ENCODE measurements at regions not wholly inside any gene's neighbourhood (a gene's known extent, or its start where the extent isn't known, plus 50 kb on each side); places are given as distances from the start of the nearest gene placed in this dataset.
"Not testable (repeated sequence)": the region's sequence is repeated elsewhere in the genome, so short reads cannot be mapped to it uniquely, and the experiment has no call there.

DNA sequence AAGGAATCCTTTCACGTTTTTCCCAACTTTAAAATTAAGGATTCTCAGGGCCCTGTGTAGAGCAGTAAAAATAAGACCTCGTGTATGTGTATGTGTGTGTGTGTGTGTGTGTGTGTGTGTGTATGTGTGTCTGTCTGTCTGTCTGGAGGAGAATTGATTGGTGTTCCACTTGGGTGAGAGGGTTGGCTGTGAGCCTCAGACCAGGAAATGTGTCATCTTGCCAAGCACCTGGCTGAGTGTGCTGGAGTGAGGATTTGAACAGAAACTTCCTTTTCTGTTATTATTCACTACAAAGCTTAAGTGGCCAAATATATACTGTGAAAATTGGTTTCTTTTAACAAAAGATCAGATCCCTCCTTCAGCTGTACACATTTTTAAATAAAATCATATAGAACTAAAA lies 103.6 kb upstream of the NUDT6 start:
- DNase-seq (ENCODE audit: low spot score): not testable (repeated sequence)

DNA sequence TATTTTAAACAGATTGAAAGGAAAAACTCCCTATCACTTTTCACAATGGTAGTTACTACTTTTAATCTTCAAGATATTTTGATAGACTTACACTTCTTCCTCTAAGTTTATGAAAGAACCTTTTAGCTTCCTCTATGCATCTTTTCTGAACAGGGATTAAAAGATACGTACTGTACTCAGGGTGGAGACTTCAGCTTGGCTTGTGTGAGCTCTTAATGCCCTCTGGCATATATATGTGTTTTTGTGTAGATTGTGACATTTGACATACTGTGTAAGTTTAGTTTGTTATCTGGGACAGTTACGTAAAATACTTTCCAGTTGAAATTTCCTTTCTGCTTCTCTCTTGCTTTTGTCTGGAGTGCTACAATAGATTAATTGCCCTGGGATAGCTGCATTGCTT lies 109.3 kb upstream of the NUDT6 start:
- DNase-seq (ENCODE audit: low spot score): no peak

DNA sequence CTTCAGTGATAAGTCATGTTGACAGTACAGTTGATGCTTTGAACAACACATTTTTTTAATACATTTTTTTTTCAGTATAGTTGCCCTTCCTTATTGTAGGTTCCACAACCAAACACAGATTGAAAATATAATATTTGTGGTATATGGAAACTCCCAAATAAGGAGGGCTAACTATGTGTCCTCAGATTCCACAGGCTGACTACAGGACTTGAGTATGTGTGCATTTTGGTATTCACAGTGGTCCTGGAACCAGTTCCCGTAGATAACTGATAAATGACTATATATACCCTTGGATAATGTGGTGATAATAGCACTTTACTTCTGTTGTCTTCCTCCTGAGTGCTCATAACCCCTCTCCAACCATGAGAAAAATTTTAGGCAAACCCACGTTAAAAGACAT lies 111.6 kb upstream of the NUDT6 start:
- DNase-seq (ENCODE audit: low spot score): no peak

DNA sequence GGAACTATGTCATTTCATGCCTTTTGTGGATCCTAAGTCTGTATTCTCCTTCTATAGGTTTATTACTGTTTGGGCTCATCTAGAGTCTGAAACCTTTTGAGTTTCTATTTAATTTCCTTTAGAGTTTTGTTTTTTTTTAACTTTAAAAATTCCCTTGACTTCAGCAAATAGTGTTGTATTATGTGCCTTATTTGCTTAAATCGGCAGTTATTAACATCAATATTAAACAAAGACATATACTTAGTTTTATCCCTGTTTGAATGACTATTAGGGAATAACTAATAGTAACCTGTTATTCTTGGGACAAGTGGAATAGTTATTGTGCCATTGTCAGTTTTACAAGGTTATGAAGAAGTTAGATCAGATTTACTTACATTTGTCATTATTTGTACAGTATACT lies 112.8 kb upstream of the NUDT6 start:
- DNase-seq (ENCODE audit: low spot score): no peak

DNA sequence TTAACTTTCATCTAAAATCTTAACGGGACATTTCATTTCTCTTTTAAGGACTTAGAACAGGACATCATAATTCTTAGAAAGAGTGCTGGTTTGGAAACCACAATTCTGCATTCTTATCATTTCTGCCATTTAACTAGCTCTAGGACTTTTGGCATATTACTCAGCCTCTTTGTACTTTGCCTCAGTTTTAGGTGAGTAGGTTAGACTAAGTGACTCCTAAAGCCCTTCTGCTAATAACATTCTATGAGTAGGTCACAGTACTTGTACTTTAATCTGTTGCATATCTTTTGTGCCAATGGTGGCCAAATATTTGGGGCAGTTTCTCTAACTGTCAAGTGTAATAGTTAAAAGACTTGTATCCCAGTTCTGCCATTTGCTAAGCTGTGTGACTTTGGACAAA lies 115.4 kb upstream of the NUDT6 start:
- peak; percentile 52 for DNase-seq (ENCODE audit: low spot score)

DNA sequence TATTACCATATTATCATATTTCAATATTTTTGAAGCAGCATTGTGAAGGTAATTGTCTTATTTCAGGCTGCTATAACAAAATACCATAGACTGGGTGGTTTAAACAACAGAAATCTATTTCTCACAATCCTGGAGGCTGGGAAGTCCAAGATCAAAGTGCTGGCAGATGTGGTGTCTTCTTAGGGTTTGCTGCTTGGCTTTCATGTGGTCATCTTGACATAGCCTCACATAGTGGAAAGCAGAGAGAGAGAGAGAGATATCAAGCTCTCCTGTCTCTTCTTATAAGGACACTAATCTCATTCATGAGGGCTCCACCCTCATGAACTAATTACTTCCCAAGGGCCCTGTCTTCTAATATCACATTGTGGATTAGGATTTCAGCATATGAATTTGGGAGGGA lies 119.7 kb upstream of the NUDT6 start:
- no peak for DNase-seq (ENCODE audit: low spot score)

DNA sequence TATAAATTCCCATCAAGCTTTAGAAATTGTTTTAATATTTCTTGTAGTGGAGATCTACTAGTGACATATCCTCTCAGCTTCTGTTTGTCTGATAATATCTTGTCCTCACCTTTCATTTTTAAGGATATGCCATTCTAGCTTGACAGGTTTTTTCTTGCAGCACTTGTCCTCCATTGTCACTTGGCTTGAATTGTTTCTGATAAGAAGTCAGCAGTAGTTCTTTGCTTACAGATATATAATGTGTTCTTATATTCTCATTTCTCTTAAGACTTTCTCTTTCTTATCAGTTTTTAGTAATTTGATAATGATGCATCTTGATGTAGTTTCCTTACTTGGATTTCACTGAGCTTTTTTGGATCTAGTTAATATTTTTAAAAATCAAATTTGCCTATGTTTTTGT lies 120.6 kb upstream of the NUDT6 start:
- DNase-seq (ENCODE audit: low spot score): no peak

DNA sequence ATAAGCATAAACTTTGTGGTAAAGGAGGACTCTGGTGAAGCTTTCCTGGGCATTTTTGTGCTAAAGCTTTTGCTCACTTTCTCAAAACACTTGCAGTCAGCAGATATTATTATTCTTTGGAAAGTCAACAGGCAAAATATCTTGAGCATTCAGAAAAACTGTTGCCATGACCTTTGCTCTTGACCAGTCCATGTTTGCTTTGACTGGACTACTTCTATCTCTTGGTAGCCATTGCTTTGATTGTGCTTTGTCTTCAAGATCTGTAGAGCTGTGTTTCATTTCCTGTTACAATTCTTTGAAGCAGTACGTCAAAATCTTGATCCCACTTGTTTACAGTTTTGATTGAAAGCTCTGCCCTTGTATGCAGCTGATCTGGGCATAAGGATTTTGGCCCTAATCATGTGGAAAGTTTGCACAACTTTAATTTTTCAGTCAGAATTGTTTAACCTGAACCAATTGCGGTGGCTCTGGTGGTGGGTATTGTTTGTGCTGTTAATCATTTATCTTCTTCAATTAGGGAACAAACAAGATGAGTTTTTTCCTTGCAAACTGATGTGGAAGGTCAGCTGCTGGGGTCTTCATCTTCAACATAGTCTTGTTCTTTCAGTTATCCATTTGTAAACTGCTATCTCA lies 121.5 kb upstream of the NUDT6 start:
- no peak for DNase-seq (ENCODE audit: low spot score)

DNA sequence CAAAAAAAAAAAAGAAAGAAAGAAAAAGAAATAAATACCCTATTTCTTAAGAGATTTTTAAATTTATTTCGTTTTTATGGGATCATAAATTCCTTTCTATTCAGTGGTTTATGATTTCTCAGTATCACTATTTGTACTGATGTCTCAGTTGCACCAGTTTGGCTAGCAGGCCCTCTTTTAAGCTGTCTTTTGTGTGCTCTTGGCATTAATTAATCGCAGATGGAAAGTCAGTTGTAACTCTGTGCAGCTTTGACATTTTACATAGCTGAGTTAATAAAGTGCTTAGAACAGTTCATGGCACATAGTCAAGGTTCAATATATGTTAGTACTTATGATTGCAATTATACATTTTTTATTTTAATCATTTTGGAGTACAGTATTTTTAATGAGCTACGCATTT lies 123.7 kb upstream of the NUDT6 start:
- DNase-seq (ENCODE audit: low spot score): no peak

DNA sequence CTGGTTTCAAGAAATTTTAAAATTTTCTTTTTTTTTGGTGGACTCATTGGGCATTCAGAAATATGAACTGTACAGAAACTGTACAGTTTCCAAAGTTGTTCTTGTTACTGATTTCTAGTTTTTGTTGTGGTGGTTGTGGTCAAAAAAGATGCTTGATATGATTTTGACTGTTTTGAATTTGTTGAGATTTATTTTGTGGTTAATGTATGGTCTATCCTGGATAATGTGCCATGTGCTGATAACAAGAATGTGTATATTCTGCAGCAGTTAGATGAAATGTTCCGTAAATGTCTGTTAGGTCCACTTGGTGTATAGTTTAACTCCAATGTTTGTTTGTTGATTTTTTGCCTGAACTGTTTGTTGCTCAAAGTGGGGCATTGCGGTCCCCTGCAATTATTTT lies 127.6 kb upstream of the NUDT6 start:
- no peak for DNase-seq (ENCODE audit: low spot score)

DNA sequence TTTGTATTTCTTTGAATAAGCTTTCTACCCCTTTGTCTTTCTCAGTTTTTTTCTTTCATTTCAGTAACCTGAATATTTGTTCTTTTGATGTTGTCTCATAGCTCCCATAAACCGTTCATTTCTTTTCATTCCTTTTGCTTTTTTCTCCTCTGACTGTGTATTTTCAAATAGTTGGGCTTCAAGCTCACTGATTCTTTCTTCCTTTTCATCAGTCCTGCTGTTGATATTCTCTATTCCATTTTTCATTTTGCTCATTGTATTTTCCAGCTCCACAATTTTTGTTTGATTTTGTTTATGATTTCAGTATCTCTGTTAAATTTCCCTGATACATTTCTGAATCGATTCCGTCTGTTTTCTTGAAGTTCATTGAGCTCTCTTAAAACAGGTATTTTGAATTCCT lies 129.6 kb upstream of the NUDT6 start:
- no peak for DNase-seq (ENCODE audit: low spot score)

DNA sequence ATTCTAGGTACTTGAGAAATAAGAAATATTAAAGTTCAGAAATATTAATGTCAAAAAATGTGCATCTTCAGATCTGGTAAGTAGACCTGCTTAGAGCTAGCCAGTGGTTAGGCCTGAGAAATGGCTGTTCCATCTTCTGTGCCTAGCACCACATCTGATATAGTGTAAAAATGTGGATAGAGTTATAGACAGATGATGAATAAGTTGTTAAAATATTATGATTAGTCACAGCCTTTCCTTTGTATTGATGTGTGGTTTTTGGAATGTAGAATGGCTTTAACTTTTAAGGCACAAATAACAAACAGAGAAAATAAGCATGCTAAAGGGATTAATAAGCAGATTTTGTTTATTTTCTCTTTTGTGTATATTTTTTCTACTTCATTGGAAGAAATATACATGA lies 133.5 kb upstream of the NUDT6 start:
- DNase-seq (ENCODE audit: low spot score): peak; percentile 15

DNA sequence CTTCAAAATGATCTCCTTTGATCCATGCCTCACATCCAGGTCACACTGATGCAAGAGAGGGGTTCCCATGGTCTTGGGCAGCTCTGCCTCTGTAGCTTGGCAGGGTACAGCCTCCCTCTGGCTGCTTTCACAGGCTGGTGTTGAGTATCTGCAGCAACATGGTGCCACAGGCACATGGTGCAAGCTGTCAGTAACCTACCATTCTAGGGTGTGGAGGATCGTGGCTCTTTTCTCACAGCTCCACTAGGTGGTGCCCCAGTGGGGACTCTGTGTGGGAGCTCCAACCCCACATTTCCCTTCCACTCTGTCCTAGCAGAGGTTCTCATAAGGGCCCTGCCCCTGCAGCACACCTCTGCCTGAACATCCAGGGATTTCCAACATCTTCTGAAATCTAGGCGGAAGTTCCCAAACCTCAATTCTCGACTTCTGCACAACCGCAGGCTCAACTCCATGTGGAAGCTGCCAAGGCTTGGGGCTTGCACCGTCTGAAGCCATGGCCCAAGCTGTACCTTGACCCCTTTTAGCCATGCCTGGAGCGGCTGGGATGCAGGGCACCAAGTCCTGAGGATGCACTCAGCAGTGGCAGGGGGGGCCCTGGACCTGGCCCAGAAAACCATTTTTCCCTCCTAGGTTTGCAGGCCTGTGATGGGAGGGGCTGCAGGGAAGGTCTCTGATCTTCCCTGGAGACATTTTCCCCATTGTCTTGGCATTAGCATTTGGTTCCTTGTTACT lies 137.8 kb upstream of the NUDT6 start:
- DNase-seq (ENCODE audit: low spot score): no peak

DNA sequence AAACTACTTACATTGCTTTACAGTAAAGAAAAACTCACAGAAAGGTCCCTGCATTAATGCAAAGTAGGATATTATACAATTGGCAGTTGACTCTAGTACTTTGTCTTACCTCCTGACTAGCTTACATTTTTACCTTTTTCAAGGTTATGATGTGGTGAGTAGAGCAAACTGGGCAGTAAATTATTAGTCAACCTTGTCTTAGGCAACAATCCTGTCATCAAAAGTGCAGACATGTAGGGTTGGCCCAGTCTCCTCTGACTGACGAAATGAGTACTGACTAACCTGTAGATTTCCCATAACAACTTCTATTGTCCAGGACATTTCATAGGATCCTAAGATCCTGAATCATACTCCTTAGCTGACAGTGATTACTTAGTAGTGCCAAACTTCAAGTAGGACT lies 142.0 kb upstream of the NUDT6 start:
- no peak for DNase-seq (ENCODE audit: low spot score)

DNA sequence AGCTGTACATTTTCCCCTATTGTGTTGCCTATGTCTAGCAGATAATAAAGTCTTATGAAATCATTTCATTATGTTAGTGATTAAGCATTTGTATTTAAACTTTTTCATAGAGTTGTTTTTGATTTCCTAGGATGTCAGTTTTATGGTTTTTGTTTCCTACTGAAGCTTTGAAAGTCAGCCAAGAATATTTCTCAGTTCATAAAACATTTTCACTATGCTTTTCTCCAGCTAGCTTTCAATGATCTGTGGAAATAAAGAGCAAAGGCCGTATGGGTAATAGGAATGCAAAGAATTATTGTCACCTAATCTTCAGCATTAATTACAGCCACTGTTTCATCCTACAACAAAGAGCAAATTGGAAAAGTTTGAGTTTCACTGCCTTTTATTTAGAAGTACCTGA lies 145.7 kb upstream of the NUDT6 start:
- no peak for DNase-seq (ENCODE audit: low spot score)

DNA sequence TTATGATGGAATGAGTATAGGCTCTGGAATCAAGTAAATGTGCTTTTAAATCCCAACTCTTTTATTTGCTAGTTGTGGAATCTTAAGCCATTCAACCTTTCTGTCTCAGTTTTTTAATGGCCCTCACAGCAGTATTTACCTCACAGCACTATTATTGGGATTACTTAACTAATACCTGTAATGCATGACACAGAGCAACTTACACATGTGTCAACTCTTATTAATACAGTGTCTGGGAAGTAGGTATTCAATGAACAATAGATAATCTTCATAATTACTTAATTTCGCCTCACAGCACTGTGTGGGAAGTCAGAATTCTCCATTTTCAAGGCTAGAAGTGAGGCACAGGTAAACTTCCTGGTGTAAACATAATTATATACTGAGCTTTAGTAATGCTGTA lies 149.7 kb upstream of the NUDT6 start:
- DNase-seq (ENCODE audit: low spot score): no peak

DNA sequence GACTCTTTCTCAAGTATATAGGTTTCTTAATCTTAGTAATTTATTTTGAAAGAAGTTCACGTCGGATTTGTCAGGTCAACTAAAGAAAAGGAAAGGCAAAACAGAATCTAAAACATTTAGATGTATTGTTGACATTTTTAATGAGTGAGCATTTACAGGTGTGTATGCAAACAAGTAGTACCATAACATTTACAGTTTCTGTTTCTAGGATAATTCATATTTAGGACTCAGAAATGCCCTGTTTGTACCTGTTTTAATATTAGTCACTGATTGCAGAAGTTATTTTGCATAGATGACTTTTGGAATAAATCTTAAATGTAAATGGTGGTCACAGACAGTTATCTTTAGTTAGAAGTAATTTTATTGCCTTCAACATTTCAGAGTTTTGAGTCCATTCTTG lies 151.3 kb upstream of the NUDT6 start:
- DNase-seq (ENCODE audit: low spot score): no peak

DNA sequence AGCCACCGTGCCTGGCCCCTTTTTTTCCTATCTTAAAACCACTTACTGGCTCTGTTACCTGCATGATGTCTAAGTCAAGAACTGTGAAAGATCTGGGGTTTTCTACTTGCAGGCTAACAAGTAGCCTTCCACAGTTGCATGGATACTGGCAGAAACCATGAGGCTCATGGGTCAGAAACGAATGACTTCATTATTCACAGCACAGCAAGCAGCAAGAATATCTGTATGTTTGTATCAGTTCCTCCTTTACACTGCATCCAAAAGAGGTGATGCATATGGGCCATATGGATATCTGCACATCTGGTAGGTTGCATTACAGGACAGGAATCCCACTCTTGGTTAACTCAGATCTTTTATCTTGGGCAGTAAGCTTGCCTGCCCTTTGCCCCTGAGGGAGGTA lies 154.9 kb upstream of the NUDT6 start:
- no peak for DNase-seq (ENCODE audit: low spot score)

DNA sequence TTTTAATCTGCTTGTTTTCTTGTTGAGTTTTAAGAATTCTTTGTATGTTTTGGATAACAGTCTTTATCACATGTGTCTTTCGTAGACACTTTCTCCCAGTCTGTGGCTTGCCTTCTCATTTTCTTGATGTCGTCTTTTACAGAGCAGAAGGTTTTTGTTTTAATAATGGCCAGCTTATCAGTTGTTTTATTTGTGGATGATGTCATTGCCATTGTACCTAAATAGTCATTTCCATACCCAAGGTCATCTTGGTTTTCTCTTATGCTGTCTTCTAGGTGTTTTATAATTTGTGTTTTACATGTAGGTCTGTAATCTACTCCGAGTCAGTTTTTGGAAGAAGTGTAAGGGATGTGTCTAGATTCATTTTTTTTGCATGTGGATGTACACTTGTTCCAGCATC lies 159.6 kb upstream of the NUDT6 start:
- DNase-seq (ENCODE audit: low spot score): no peak

DNA sequence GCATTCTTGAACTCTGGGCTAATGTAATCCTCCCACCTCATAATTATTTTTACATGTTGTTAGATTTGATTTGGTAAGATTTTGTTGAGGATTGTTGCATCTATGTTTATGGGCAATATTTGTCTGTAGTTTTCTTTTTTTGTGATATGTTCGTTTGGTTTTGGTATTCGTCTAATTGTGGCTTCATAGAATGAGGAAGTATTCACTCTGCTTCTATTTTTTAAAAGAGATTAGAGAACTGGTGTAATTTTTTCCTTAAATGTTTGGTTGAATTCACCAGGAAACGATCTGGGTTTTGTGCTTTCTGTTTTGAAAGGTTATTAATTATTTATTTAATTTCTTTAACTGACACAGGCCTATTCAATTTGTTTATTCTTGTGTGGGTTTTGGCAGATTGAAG lies 161.2 kb upstream of the NUDT6 start:
- DNase-seq (ENCODE audit: low spot score): no peak

DNA sequence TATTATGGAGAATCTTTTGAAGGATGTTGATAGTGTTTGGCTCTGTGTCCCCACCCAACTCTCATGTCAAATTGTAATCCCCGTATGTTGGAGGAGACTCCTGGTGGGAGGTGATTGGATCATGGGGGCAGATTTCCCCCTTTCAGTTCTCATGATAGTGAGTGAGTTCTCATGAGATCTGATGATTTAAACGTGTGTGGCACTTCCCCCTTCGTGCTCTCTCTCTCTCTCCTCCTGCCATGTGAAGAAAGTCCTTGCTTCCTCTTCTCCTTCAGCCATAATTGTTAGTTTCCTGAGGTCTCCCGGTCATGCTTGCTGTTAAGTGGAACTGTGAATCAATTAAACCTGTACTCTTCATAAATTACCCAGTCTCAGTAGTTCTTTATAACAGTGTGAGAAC lies 166.1 kb upstream of the NUDT6 start:
- DNase-seq (ENCODE audit: low spot score): no peak

DNA sequence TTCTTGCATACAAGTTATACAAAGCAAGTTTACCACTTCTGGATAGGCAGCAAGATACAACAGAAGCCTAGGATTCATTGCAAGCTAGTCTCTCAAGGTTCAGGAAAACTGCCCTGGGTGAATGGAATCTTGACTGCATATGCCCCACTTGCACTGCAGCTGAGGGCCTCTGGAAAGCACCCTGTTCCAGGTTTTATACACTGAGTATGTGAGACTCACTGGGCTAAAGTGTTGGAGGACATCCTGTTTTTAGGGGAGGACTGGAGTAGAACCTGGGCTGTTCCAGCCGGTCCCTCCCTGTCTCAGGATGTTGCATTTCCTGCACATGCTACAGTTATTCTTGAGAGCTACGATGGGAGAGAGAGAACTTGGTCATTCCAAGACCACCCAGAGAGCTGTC lies 168.5 kb upstream of the NUDT6 start:
- DNase-seq (ENCODE audit: low spot score): no peak

DNA sequence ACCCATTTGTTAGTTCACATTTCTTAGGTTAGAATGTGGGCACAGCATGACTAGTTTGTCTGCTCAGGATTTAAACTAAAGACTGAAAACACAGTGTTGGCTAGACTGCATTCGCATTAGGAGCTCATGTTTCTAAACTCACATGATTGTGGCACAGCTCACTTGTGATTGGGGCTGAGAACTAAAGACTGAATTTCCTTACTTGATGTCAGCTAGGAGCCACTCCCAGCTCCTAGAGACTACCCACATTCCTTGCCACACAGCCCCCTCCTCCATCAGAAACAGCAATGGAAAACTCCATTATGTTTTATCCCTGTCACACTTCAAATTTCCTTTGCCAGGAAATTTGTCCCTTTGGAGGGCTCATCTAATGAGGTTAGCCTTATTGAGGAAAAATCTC lies 170.2 kb upstream of the NUDT6 start:
- DNase-seq (ENCODE audit: low spot score): no peak

DNA sequence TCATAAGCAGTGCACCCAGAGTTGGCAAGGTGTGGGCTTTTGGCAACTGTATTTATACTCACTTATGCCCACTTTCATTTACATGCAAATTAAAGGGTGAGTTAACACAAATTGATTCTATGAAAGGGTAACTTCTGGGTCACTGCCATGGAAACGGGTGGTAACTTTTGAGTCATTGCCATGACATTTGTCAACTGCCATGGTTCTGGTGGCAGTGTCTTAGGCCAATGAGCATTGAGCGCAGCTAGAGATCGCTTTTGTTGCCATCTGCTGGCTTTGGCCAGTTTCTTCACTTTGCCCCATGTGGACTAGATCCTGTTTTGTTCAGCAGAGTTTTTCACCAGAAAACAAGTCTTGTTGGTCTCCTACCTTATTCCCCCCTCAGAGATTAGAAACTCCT lies 170.8 kb upstream of the NUDT6 start:
- DNase-seq (ENCODE audit: low spot score): no peak

Data from AG08395 (cell line).